HG02763 (cell line): ENCODE measurements at regions not wholly inside any gene's neighbourhood (a gene's known extent, or its start where the extent isn't known, plus 50 kb on each side); places are given as distances from the start of the nearest gene placed in this dataset.

Experiments used
- ATAC-seq: cut with Tn5 transposase; IDR thresholded peaks from one replicate; pipeline ENCODE4 v1.9.1; 2021; ENCODE audit warnings: mild to moderate bottlenecking, moderate library complexity; ENCODE audit not compliant: unreplicated experiment

- ATAC-seq = no peak
Measured at GRCh38 chr2:198715302-198715835, 742.4 kb downstream of the SATB2 start.

- no peak for ATAC-seq
Measured at GRCh38 chr2:198712485-198712884, 745.3 kb downstream of the SATB2 start.

GRCh38 chr2:198711484-198711883, 746.3 kb downstream of the SATB2 start:
- ATAC-seq = no peak

- ATAC-seq = no peak
Measured at GRCh38 chr2:198710562-198710961, 747.2 kb downstream of the SATB2 start.

GRCh38 chr2:198706476-198707082, 751.2 kb downstream of the SATB2 start:
- no peak for ATAC-seq

GRCh38 chr2:198703281-198703680, 754.5 kb downstream of the SATB2 start:
- ATAC-seq = no peak

- no peak for ATAC-seq
Measured at GRCh38 chr2:198702796-198703195, 754.9 kb downstream of the SATB2 start.

- no peak for ATAC-seq
Measured at GRCh38 chr2:198701481-198701880, 756.3 kb downstream of the SATB2 start.

- no peak for ATAC-seq
Measured at GRCh38 chr2:198700319-198700718, 757.4 kb downstream of the SATB2 start.

- no peak for ATAC-seq
Measured at GRCh38 chr2:198698230-198698629, 759.5 kb downstream of the SATB2 start.

GRCh38 chr2:198697794-198698193, 759.9 kb downstream of the SATB2 start:
- ATAC-seq = no peak

GRCh38 chr2:198697218-198697617, 760.5 kb downstream of the SATB2 start:
- ATAC-seq = no peak

GRCh38 chr2:198695879-198696278, 761.9 kb downstream of the SATB2 start:
- ATAC-seq = no peak

- no peak for ATAC-seq
Measured at GRCh38 chr2:198692907-198693510, 764.7 kb downstream of the SATB2 start.

- no peak for ATAC-seq
Measured at GRCh38 chr2:198691236-198691635, 766.5 kb downstream of the SATB2 start.

- ATAC-seq = no peak
Measured at GRCh38 chr2:198664321-198664720, 793.4 kb downstream of the SATB2 start.

GRCh38 chr2:198662905-198663304, 794.8 kb downstream of the SATB2 start:
- ATAC-seq = no peak

GRCh38 chr2:198660501-198660900, 797.2 kb downstream of the SATB2 start:
- ATAC-seq = no peak

GRCh38 chr2:198659096-198659870, 798.5 kb downstream of the SATB2 start:
- no peak for ATAC-seq

GRCh38 chr2:198657512-198658121, 800.1 kb downstream of the SATB2 start:
- ATAC-seq = no peak

GRCh38 chr2:198656869-198657268, 800.9 kb downstream of the SATB2 start:
- no peak for ATAC-seq
